WERI-Rb-1 (cell line): ENCODE measurements at regions not wholly inside any gene's neighbourhood (a gene's known extent, or its start where the extent isn't known, plus 50 kb on each side); places are given as distances from the start of the nearest gene placed in this dataset.
"Not testable (repeated sequence)": the region's sequence is repeated elsewhere in the genome, so short reads cannot be mapped to it uniquely, and the experiment has no call there.

Source experiments
- DNase-seq: peaks from one replicate; pipeline ENCODE4 v3.0.0-alpha.2; 2020
- H3K27ac ChIP-seq: fragments of 250-450 bp; sonication (Bioruptor Pico); 2 replicates; pipeline ENCODE4 v1.5.1; 2020; ENCODE audit warnings: mild to moderate bottlenecking, moderate library complexity
- H3K27me3 ChIP-seq: fragments of 250-450 bp; sonication (Bioruptor Pico); 2 replicates; pipeline ENCODE4 v1.5.1; 2021; ENCODE audit warnings: mild to moderate bottlenecking, low read depth, moderate library complexity; ENCODE audit not compliant: insufficient read depth, severe bottlenecking
- H3K36me3 ChIP-seq: fragments of 250-450 bp; sonication (Bioruptor Pico); 2 replicates; pipeline ENCODE4 v1.5.1; 2020; ENCODE audit warnings: mild to moderate bottlenecking, moderate library complexity
- H3K4me3 ChIP-seq: 2 replicates; pipeline ENCODE4 v1.5.1; 2011; ENCODE audit warnings: low read depth, mild to moderate bottlenecking, control low read depth, low read length
- H3K9me3 ChIP-seq: fragments of 250-450 bp; sonication (Bioruptor Pico); 2 replicates; pipeline ENCODE4 v1.5.1; 2021; ENCODE audit warnings: mild to moderate bottlenecking, moderate library complexity; ENCODE audit not compliant: severe bottlenecking
- TF ChIP-seq, protein P1 (sequence below): IDR thresholded peaks from 2 replicates; pipeline ENCODE4 v1.5.1; 2011; ENCODE audit warnings: low read depth, mild to moderate bottlenecking, control low read depth, inconsistent platforms, low read length

DNA sequence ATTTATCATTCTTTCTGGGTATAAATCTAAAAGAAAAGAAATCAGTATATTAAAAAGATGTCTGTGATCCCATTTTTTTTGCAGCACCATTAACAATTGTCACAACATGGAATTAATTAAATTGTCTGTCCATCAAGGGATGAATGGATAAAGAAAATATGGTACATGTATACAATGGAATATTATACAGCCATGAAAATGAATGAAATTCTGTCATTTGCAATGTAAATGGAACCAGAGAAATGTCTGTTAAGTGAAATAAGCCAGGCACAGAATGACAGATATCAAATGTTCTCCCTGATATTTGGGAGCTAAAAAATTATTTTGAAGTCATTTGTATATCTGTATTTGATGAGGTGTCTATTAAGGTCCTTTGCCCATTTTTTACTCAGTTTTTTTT lies 77.1 kb upstream of the NDST4 start:
- no peak for DNase-seq
- Histone ChIP-seq H3K27me3 (no peaks in the 10 kb centered on the region), H3K36me3 (no peaks in the 10 kb centered on the region), H3K27ac (no peak overlapping the region), H3K9me3 (no peaks in the 10 kb centered on the region), H3K4me3 (no peak overlapping the region)
- TF ChIP-seq, protein P1, sequence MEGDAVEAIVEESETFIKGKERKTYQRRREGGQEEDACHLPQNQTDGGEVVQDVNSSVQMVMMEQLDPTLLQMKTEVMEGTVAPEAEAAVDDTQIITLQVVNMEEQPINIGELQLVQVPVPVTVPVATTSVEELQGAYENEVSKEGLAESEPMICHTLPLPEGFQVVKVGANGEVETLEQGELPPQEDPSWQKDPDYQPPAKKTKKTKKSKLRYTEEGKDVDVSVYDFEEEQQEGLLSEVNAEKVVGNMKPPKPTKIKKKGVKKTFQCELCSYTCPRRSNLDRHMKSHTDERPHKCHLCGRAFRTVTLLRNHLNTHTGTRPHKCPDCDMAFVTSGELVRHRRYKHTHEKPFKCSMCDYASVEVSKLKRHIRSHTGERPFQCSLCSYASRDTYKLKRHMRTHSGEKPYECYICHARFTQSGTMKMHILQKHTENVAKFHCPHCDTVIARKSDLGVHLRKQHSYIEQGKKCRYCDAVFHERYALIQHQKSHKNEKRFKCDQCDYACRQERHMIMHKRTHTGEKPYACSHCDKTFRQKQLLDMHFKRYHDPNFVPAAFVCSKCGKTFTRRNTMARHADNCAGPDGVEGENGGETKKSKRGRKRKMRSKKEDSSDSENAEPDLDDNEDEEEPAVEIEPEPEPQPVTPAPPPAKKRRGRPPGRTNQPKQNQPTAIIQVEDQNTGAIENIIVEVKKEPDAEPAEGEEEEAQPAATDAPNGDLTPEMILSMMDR, result no peak

DNA sequence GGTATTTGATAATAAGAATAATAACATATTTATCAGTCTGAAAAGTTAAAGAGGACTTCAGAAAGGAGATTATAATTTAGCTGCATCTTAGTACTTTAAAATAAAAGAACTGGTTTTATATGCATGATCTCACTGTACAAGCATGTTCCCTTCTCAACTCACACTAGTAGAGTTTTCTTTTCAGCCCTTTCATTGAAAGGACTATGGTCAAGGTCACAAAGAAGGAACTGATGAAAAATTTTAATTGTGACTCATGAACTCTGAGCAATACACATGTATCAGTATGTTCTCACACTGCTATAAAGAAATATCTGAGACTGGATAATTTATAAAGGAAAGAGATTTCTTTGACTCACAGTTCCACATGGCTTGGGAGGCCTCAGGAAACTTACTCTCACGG lies 73.7 kb upstream of the NDST4 start:
- DNase-seq, result no peak
- TF ChIP-seq, protein P1, result no peak
- H3K9me3 ChIP-seq, result no peaks in the 10 kb centered on the region
- H3K27ac ChIP-seq, result no peak overlapping the region
- no peaks in the 10 kb centered on the region for H3K27me3 ChIP-seq
- H3K4me3 ChIP-seq, result no peak overlapping the region
- H3K36me3 ChIP-seq, result no peaks in the 10 kb centered on the region

DNA sequence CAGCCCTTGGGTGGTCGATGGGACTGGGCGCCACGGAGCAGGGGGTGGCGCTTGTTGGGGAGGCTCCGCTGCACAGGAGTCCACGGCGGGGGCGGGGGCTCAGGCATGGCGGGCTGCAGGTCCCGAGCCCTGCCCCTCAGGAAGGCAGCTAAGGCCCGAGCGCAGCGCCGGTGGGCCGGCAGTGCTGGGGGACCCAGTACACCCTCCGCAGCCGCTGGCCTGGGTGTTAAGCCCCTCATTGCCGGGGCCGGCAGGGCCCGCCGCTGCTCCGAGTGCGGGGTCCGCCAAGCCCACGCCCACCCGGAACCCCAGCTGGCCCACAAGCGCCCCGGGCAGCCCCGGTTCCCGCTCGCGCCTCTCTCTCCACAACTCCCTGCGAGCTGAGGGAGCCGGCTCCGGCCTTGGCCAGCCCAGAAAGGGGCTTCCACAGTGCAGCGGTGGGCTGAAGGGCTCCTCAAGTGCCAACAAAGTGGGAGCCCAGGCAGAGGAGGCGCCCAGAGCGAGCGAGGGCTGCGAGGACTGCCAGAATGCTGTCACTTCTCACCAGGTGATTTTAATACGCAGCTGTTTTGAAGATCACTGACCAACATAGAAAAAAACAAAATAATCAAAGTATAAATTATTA lies 66.1 kb upstream of the NDST4 start:
- H3K9me3 ChIP-seq, H3K27ac ChIP-seq, DNase-seq, H3K36me3 ChIP-seq, H3K27me3 ChIP-seq, H3K4me3 ChIP-seq: not testable (repeated sequence)

DNA sequence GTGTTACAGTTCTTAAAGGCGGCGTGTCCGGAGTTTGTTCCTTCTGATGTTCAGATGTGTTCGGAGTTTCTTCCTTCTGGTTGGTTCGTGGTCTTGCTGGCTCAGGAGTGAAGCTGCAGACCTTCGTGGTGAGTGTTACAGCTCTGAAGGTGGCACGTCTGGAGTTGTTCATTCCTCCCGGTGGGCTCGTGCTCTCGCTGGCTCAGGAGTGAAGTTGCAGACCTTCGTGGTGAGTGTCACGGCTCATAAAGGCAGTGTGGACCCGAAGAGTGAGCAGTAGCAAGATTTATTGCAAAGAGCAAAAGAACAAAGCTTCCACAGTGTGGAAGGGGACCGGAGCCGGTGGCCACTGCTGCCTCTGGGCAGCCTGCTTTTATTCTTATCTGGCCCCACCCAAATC lies 65.3 kb upstream of the NDST4 start:
- H3K4me3 ChIP-seq, DNase-seq: not testable (repeated sequence)

DNA sequence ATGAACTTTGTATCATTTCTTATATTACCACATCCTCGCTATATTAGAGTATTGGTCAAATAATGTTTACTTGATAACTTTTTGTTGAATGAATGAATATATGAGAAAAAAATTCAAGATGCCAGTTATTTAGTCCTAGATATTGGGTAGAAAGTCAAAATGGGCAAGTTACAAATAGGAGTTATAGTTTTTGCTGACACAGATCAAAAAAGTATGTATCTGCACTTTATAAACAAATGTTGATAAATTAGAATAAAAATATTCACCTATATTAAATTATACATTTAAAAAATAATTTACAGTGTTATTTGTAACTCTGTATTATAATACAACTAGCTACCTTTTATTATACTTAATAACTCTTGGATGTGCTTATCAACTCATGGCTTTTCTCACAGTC lies 57.8 kb upstream of the NDST4 start:
- no peaks in the 10 kb centered on the region for H3K9me3 ChIP-seq
- H3K4me3 ChIP-seq, result no peak overlapping the region
- no peak for DNase-seq
- H3K27ac ChIP-seq, result no peak overlapping the region
- no peaks in the 10 kb centered on the region for H3K27me3 ChIP-seq
- no peaks in the 10 kb centered on the region for H3K36me3 ChIP-seq
- TF ChIP-seq, protein P1, result no peak

More for the DNA sequence above, 65.3 kb upstream of the NDST4 start:
- H3K36me3 ChIP-seq, H3K9me3 ChIP-seq, H3K27me3 ChIP-seq, H3K27ac ChIP-seq: not testable (repeated sequence)

DNA sequence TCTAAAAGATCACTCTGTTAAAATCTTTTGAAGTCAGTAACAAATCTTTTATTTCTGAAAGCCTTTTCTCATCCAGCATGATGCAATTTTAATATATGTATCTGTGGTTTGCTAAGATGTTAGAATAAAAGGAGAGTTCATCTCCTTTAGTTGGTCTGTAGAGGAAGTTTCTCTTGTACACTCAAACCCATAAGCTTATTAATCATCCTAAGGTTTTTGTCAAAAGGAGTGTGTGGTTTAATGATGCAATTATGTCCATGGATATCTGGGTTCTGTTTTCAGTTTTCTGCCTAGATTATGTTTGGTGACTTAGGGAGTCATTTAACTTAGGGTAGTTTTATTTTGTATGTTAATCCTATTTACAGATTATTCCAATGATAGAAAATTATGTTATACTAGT lies 52.1 kb upstream of the NDST4 start:
- Histone ChIP-seq H3K27ac (no peak overlapping the region), H3K36me3 (no peaks in the 10 kb centered on the region), H3K27me3 (no peaks in the 10 kb centered on the region), H3K9me3 (no peaks in the 10 kb centered on the region), H3K4me3 (no peak overlapping the region)
- DNase-seq, result no peak
- TF ChIP-seq, protein P1, result no peak
